ENCODE measurements at regions not wholly inside any gene's neighbourhood (a gene's known extent, or its start where the extent isn't known, plus 50 kb on each side); places are given as distances from the start of the nearest gene placed in this dataset.

GRCh38 chr6:48597951-48598350, 487.0 kb upstream of the PTCHD4 start:
- TF ChIP-seq, protein P1, sequence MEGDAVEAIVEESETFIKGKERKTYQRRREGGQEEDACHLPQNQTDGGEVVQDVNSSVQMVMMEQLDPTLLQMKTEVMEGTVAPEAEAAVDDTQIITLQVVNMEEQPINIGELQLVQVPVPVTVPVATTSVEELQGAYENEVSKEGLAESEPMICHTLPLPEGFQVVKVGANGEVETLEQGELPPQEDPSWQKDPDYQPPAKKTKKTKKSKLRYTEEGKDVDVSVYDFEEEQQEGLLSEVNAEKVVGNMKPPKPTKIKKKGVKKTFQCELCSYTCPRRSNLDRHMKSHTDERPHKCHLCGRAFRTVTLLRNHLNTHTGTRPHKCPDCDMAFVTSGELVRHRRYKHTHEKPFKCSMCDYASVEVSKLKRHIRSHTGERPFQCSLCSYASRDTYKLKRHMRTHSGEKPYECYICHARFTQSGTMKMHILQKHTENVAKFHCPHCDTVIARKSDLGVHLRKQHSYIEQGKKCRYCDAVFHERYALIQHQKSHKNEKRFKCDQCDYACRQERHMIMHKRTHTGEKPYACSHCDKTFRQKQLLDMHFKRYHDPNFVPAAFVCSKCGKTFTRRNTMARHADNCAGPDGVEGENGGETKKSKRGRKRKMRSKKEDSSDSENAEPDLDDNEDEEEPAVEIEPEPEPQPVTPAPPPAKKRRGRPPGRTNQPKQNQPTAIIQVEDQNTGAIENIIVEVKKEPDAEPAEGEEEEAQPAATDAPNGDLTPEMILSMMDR (IDR thresholded peaks at IDR 0.05), result no peak
- TF ChIP-seq POLR2A (IDR thresholded peaks at IDR 0.05), result no peak

Measured in prostate gland (tissue), 2 donors.